ENCODE measurements at regions not wholly inside any gene's neighbourhood (a gene's known extent, or its start where the extent isn't known, plus 50 kb on each side); places are given as distances from the start of the nearest gene placed in this dataset.

- no peak for DNase-seq (ENCODE audit: low read depth in 2 of 2)
These were observed 95.9 kb downstream of the GLUL start for GRCh38 chr1:182295697-182296096.

- DNase-seq (ENCODE audit: low read depth in 2 of 2): no peak
These were observed 98.4 kb downstream of the GLUL start for GRCh38 chr1:182293119-182293589.

GRCh38 chr1:182292193-182292741, 99.3 kb downstream of the GLUL start:
- DNase-seq (ENCODE audit: low read depth in 2 of 2): no peak

- no peak for DNase-seq (ENCODE audit: low read depth in 2 of 2)
These were observed 99.9 kb downstream of the GLUL start for GRCh38 chr1:182291584-182292192.

- DNase-seq (ENCODE audit: low read depth in 2 of 2): no peak
These were observed 102.6 kb downstream of the GLUL start for GRCh38 chr1:182288749-182289604.

- DNase-seq (ENCODE audit: low read depth in 2 of 2): no peak
These were observed 104.8 kb downstream of the GLUL start for GRCh38 chr1:182286761-182287160.

GRCh38 chr1:182283746-182284544, 107.6 kb downstream of the GLUL start:
- DNase-seq (ENCODE audit: low read depth in 2 of 2): no peak

GRCh38 chr1:182281541-182281940, 110.0 kb downstream of the GLUL start:
- no peak for DNase-seq (ENCODE audit: low read depth in 2 of 2)

- DNase-seq (ENCODE audit: low read depth in 2 of 2): no peak
These were observed 111.1 kb downstream of the GLUL start for GRCh38 chr1:182280504-182280900.

- no peak for DNase-seq (ENCODE audit: low read depth in 2 of 2)
These were observed 111.7 kb downstream of the GLUL start for GRCh38 chr1:182279724-182280503.

GRCh38 chr1:182279302-182279701, 112.3 kb downstream of the GLUL start:
- no peak for DNase-seq (ENCODE audit: low read depth in 2 of 2)

- no peak for DNase-seq (ENCODE audit: low read depth in 2 of 2)
These were observed 113.2 kb downstream of the GLUL start for GRCh38 chr1:182278144-182279054.

- no peak for DNase-seq (ENCODE audit: low read depth in 2 of 2)
These were observed 116.3 kb downstream of the GLUL start for GRCh38 chr1:182275271-182275670.

GRCh38 chr1:182274618-182275017, 117.0 kb downstream of the GLUL start:
- no peak for DNase-seq (ENCODE audit: low read depth in 2 of 2)

GRCh38 chr1:182270731-182271130, 120.9 kb downstream of the GLUL start:
- no peak for DNase-seq (ENCODE audit: low read depth in 2 of 2)

- no peak for DNase-seq (ENCODE audit: low read depth in 2 of 2)
These were observed 122.5 kb downstream of the GLUL start for GRCh38 chr1:182269097-182269496.

- DNase-seq (ENCODE audit: low read depth in 2 of 2): no peak
These were observed 122.9 kb downstream of the GLUL start for GRCh38 chr1:182268669-182269068.

GRCh38 chr1:182264185-182264584, 127.4 kb downstream of the GLUL start:
- no peak for DNase-seq (ENCODE audit: low read depth in 2 of 2)

GRCh38 chr1:182263706-182264105, 127.9 kb downstream of the GLUL start:
- DNase-seq (ENCODE audit: low read depth in 2 of 2): no peak

GRCh38 chr1:182262425-182262824, 129.2 kb downstream of the GLUL start:
- no peak for DNase-seq (ENCODE audit: low read depth in 2 of 2)

All from lung microvascular endothelial cell (primary cell).